IPS-20b (cell line): ENCODE measurements at regions not wholly inside any gene's neighbourhood (a gene's known extent, or its start where the extent isn't known, plus 50 kb on each side); places are given as distances from the start of the nearest gene placed in this dataset.

Source experiments
- H3K27ac ChIP-seq: one replicate; pipeline ENCODE4 v1.5.1; 2013; ENCODE audit warnings: low read length
- H3K27me3 ChIP-seq: 2 replicates; pipeline ENCODE4 v1.6.1; 2013; ENCODE audit warnings: mild to moderate bottlenecking, low read length, inconsistent platforms; ENCODE audit not compliant: insufficient read depth
- H3K36me3 ChIP-seq: 2 replicates; pipeline ENCODE4 v1.6.1; 2013; ENCODE audit warnings: low read depth, mild to moderate bottlenecking, inconsistent platforms, low read length, moderate library complexity; ENCODE audit not compliant: insufficient read depth
- H3K4me1 ChIP-seq: 2 replicates; pipeline ENCODE4 v1.6.1; 2013; ENCODE audit warnings: mild to moderate bottlenecking, control low read depth, inconsistent platforms, low read length, moderate library complexity; ENCODE audit not compliant: insufficient read depth
- H3K4me3 ChIP-seq: 2 replicates; pipeline ENCODE4 v1.5.1; 2013; ENCODE audit warnings: mild to moderate bottlenecking, low read length, inconsistent platforms
- H3K9ac ChIP-seq: 2 replicates; pipeline ENCODE4 v1.6.1; 2013; ENCODE audit warnings: low read depth, mild to moderate bottlenecking, inconsistent platforms, low read length, moderate library complexity
- H3K9me3 ChIP-seq: 2 replicates; pipeline ENCODE4 v1.6.1; 2013; ENCODE audit warnings: mild to moderate bottlenecking, low read depth, low read length, inconsistent platforms; ENCODE audit not compliant: insufficient read depth

- Histone ChIP-seq H3K9ac (no peak overlapping the region), H3K36me3 (no peaks in the 10 kb centered on the region), H3K4me3 (no peak overlapping the region), H3K4me1 (peaks cover 7% of the 10 kb centered on the region; the same call in 1 of the 2 replicates), H3K9me3 (no peaks in the 10 kb centered on the region), H3K27ac (no peak overlapping the region), H3K27me3 (no peaks in the 10 kb centered on the region)
These were observed 377.2 kb downstream of the CTTN start for GRCh38 chr11:70775386-70776075.

- H3K27ac ChIP-seq: no peak overlapping the region
- H3K4me1 ChIP-seq: peaks cover 7% of the 10 kb centered on the region; the same call in 1 of the 2 replicates
- no peaks in the 10 kb centered on the region for H3K36me3 ChIP-seq
- no peaks in the 10 kb centered on the region for H3K9me3 ChIP-seq
- no peak overlapping the region for H3K4me3 ChIP-seq
- H3K9ac ChIP-seq: no peak overlapping the region
- H3K27me3 ChIP-seq: no peaks in the 10 kb centered on the region
These were observed 378.7 kb downstream of the CTTN start for GRCh38 chr11:70776914-70777532.

- Histone ChIP-seq H3K27me3 (no peaks in the 10 kb centered on the region), H3K9me3 (no peaks in the 10 kb centered on the region), H3K9ac (no peak overlapping the region), H3K27ac (no peak overlapping the region), H3K4me1 (no peaks in the 10 kb centered on the region), H3K36me3 (no peaks in the 10 kb centered on the region), H3K4me3 (no peak overlapping the region)
These were observed 380.6 kb downstream of the CTTN start for GRCh38 chr11:70778883-70779282.

DNA sequence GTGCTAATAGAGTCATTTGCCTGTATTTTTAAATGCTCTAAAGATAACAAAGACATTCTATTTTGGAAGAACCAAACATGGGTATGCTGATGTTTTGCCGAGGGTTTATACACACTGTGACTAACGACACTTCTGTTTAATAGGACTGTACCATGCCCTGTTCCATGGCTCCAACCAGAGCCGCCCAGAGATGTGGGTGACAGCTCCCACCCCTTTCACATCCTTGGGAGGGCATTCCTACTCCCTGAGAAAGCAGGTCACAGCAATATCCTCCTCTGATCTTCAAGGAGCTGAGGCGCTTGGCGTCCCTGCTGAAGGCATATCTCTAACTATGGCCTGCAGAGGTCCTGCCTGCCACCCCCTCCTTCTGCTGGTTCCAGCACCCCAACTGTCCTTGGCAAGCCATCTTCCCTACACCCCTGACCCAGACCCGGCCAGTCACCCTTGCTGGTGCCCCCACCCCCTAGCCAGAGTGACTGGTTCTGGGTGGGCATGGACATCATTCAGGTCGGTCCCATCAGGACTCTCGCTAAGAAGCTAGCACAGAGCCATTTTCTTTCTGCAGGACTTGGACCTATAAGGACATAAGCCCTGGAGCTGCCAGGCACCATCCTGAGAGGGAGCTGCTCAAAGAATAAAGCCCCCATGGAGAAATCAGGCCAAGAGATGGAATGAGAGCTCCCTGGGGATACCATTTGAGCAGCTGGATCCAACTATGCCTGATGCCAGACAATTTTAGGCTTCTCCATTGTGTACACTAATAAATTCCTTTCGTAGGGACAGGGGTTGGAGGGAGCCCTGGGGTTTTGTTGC is 381.3 kb downstream of the CTTN start:
- Histone ChIP-seq H3K4me3 (no peak overlapping the region), H3K27me3 (no peaks in the 10 kb centered on the region), H3K27ac (no peak overlapping the region), H3K4me1 (no peaks in the 10 kb centered on the region), H3K9ac (no peak overlapping the region), H3K9me3 (no peaks in the 10 kb centered on the region), H3K36me3 (no peaks in the 10 kb centered on the region)

DNA sequence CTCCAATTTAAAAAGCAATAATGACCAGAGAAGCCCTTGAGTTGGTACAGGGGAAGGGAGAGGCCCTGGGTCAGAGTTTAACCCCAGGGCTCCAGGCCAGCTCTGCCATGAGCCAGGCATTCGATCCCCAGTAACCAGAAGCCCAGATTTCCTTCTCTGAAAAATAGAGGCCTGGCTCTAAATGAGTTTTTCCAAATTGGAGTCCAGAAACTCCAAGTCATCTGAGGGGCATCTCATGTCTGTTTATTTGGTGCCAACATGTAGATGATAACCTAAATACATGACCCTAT is 381.9 kb downstream of the CTTN start:
- no peaks in the 10 kb centered on the region for H3K9me3 ChIP-seq
- no peak overlapping the region for H3K27ac ChIP-seq
- no peaks in the 10 kb centered on the region for H3K27me3 ChIP-seq
- no peaks in the 10 kb centered on the region for H3K4me1 ChIP-seq
- no peak overlapping the region for H3K9ac ChIP-seq
- H3K4me3 ChIP-seq: no peak overlapping the region
- H3K36me3 ChIP-seq: no peaks in the 10 kb centered on the region

DNA sequence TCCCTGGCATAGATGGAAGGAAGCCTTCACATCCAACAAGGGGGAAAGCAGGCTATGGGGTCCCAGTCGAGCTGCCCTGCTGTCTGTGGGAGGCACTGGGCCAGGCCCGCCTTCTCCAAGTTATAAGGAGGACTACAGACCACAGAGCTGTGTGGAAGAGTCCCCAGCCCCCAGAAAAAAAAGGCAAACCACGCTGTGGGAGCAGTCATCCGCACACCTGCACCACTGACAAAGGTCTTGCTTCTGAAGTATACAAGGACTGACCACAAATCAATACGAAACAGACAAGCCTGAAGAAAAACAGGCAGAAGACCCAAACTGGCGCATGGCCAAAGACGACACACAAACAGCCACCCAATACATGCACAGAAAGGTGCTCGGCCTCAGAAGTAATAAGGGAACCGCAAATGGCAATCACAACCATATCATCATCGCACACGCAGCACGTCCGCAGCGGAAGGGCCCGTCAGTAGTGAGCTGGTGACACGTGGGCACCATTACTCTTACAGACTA is 384.1 kb downstream of the CTTN start:
- Histone ChIP-seq H3K4me3 (no peak overlapping the region), H3K9ac (no peak overlapping the region), H3K27me3 (no peaks in the 10 kb centered on the region), H3K9me3 (no peaks in the 10 kb centered on the region), H3K4me1 (no peaks in the 10 kb centered on the region), H3K27ac (no peak overlapping the region), H3K36me3 (no peaks in the 10 kb centered on the region)

GRCh38 chr11:70783356-70783755 is 385.0 kb downstream of the CTTN start:
- Histone ChIP-seq H3K9ac (no peak overlapping the region), H3K9me3 (no peaks in the 10 kb centered on the region; the same call in 1 of the 2 replicates), H3K4me3 (no peak overlapping the region), H3K36me3 (peaks cover 7% of the 10 kb centered on the region; the same call in 1 of the 2 replicates), H3K27ac (no peak overlapping the region), H3K27me3 (no peaks in the 10 kb centered on the region), H3K4me1 (no peaks in the 10 kb centered on the region)

DNA sequence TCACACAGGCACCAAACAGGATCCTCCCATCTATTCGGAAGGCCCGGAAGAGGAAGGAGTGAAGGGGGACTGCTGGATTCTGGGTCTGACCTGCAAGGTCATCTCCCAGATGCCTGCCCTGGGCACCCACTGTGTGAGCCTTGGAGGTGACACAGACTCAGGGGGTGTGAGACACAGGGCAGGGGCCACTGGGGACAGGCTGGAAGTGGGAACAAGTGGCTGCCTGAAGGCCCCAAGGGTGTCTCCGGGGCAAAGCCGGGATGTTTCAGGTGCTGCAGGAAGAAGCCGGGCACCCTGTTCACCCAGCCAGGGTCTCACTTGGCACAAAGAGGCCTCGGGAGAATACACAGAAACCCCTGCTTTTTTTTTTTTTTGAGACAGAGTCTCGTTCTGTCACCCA is 385.5 kb downstream of the CTTN start:
- H3K27me3 ChIP-seq: no peaks in the 10 kb centered on the region
- no peak overlapping the region for H3K4me3 ChIP-seq
- H3K4me1 ChIP-seq: no peaks in the 10 kb centered on the region
- H3K36me3 ChIP-seq: peaks cover 7% of the 10 kb centered on the region; the same call in 1 of the 2 replicates
- H3K9ac ChIP-seq: no peak overlapping the region
- H3K9me3 ChIP-seq: no peaks in the 10 kb centered on the region; the same call in 1 of the 2 replicates
- no peak overlapping the region for H3K27ac ChIP-seq

- H3K9me3 ChIP-seq: no peaks in the 10 kb centered on the region; the same call in 1 of the 2 replicates
- no peak overlapping the region for H3K27ac ChIP-seq
- no peaks in the 10 kb centered on the region for H3K27me3 ChIP-seq
- peaks cover 7% of the 10 kb centered on the region; the same call in 1 of the 2 replicates for H3K36me3 ChIP-seq
- no peaks in the 10 kb centered on the region for H3K4me1 ChIP-seq
- no peak overlapping the region for H3K9ac ChIP-seq
- no peak overlapping the region for H3K4me3 ChIP-seq
These were observed 387.0 kb downstream of the CTTN start for GRCh38 chr11:70785372-70785771.

DNA sequence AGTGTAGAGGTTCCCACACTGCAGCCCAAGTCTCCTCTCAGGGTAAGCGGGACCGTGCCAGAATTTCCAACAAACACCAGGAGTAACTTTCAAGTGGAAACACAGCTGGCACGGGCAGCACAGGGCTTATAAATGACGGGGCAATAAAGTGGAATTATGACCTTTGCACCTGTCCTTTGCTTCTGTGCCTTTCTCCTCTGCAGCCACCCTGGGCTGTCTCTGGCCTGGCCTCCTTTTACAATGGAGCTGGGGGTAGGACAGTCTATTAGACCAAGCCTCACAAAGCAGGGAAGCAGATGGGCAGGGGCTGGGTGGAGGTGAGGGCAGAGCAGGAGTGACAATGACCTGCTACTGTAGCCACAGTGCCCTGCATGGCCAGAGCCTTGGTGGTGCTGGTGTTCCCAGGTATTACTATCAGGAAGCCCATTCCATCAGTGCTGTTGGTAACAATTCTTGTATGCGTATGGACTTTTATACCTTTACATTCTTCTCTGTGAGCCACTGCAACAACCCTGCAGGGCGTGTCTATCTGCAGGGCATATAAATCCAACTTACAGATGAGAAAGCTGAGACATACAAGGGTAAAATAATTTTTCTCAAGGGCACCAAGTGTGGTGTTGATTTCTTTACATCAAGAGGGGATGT is 387.8 kb downstream of the CTTN start:
- Histone ChIP-seq H3K9ac (no peak overlapping the region), H3K36me3 (peaks cover 7% of the 10 kb centered on the region; the same call in 1 of the 2 replicates), H3K27ac (no peak overlapping the region), H3K27me3 (no peaks in the 10 kb centered on the region), H3K4me3 (no peak overlapping the region), H3K4me1 (no peaks in the 10 kb centered on the region), H3K9me3 (no peaks in the 10 kb centered on the region; the same call in 1 of the 2 replicates)

DNA sequence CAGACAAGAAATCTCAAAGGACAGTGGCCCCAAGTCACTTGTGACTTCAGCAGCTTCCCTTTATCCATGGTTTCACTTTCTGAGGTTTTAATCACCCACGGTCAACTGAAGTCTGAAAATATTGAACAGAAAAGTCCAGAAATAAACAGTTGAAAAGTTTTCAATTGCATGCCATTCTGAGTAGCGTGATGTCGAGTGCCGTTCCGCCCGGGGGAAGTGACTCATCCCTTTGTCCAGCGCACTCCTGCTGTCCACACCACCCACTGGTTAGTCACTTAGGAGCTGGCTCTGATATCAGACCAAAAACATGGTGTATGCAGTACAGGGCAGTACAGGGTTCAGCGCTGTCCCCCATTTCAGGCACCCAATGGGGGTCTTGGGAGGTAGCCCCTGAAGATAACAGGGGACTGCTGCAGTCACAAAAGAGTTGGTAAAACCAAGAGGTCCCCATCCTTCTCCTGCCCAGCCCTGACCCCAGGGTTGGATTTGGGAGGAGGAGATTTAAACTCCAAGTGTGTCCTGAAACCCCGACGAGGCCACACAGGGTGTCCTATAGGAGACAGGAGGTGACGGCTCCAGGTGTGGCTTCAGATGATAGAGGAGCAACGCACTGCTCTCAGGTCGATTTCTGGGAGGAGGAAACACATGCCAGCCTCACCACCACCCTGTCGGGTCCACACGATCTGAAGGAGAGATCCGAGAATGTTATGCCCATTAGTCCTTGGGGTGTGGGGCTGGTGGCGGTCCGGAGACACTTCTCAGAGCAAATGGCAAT is 390.1 kb downstream of the CTTN start:
- H3K36me3 ChIP-seq: peaks cover 7% of the 10 kb centered on the region; the same call in 1 of the 2 replicates
- H3K27me3 ChIP-seq: no peaks in the 10 kb centered on the region
- no peaks in the 10 kb centered on the region for H3K4me1 ChIP-seq
- no peak overlapping the region for H3K4me3 ChIP-seq
- no peak overlapping the region for H3K27ac ChIP-seq
- H3K9me3 ChIP-seq: peaks cover 13% of the 10 kb centered on the region
- H3K9ac ChIP-seq: no peak overlapping the region
